ENCODE measurements at regions not wholly inside any gene's neighbourhood (a gene's known extent, or its start where the extent isn't known, plus 50 kb on each side); places are given as distances from the start of the nearest gene placed in this dataset.

- intact Hi-C loops (cut with DNase I), result no loop called here
- Histone ChIP-seq H3K27ac (peak overlapping the region; percentile 83 to 86), H3K4me1 (replicated peaks) (peaks cover 32% of the 10 kb centered on the region), H3K9me3 (no peaks in the 10 kb centered on the region), H3K27me3 (replicated peaks; ENCODE audit: insufficient read depth) (no peaks in the 10 kb centered on the region), H3K36me3 (no peaks in the 10 kb centered on the region), H3K4me3 (no peak overlapping the region)
- DNase-seq (ENCODE audit: low spot score), result no peak
- 20% methylated on average over 32 of the region's 32 CpGs for WGBS
- peak; percentile 3 for TF ChIP-seq POLR2AphosphoS5 (IDR thresholded peaks at IDR 0.05)
- TF ChIP-seq, protein P1, sequence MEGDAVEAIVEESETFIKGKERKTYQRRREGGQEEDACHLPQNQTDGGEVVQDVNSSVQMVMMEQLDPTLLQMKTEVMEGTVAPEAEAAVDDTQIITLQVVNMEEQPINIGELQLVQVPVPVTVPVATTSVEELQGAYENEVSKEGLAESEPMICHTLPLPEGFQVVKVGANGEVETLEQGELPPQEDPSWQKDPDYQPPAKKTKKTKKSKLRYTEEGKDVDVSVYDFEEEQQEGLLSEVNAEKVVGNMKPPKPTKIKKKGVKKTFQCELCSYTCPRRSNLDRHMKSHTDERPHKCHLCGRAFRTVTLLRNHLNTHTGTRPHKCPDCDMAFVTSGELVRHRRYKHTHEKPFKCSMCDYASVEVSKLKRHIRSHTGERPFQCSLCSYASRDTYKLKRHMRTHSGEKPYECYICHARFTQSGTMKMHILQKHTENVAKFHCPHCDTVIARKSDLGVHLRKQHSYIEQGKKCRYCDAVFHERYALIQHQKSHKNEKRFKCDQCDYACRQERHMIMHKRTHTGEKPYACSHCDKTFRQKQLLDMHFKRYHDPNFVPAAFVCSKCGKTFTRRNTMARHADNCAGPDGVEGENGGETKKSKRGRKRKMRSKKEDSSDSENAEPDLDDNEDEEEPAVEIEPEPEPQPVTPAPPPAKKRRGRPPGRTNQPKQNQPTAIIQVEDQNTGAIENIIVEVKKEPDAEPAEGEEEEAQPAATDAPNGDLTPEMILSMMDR (IDR thresholded peaks at IDR 0.05), result no peak
Observed at GRCh38 chr9:96140296-96141127, 161.5 kb downstream of the HSD17B3 start.

DNA sequence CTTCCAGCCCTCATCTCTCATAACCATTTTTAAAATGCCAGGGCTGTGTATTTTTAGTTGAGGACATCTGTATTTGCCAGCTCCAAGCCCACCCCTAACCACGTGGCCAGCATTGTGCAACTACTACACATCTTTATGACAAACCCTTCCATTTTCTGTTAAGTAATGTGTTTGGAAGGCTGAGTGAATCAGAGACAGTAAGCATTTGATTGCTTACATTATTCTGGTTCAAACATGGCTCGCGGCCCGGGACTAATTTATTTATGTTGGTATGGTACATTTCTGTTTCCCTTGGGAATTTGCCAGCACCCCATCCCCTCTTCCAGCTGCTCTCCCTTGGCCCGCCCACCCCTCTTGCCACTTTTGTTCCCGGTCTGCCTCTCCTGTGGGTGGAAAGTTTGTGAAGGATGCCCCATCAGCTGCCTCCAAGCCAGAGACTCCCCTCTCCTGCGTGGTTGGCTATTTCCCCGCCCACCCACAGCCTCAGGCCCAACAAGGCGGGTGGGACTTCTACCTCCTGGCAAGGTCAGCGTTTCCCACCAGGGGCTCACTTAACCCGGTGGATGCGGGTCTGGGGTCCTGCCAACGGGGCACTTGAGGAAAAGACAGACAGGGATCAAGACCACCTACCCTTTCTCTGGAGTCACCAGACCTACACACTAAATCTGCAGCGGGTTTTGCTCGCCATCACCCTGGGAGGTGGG is 162.2 kb downstream of the HSD17B3 start:
- Histone ChIP-seq H3K27me3 (replicated peaks; ENCODE audit: insufficient read depth) (no peaks in the 10 kb centered on the region), H3K4me1 (replicated peaks) (peaks cover 32% of the 10 kb centered on the region), H3K4me3 (no peak overlapping the region), H3K9me3 (no peaks in the 10 kb centered on the region), H3K36me3 (no peaks in the 10 kb centered on the region), H3K27ac (peak overlapping the region; percentile 83 to 86)
- intact Hi-C loops (cut with DNase I), result loop anchor here (5.0 kb wide), 2 partner anchors 57 to 117 kb away; no protein-coding TSS in a partner anchor
- 20% methylated on average over 12 of the region's 15 CpGs for WGBS
- peak; percentile 88 for DNase-seq (ENCODE audit: low spot score)
- TF ChIP-seq, protein P1 (IDR thresholded peaks at IDR 0.05), result no peak
- TF ChIP-seq POLR2AphosphoS5 (IDR thresholded peaks at IDR 0.05) (peak; percentile 92), POLR2A (IDR thresholded peaks at IDR 0.05) (no peak)

DNA sequence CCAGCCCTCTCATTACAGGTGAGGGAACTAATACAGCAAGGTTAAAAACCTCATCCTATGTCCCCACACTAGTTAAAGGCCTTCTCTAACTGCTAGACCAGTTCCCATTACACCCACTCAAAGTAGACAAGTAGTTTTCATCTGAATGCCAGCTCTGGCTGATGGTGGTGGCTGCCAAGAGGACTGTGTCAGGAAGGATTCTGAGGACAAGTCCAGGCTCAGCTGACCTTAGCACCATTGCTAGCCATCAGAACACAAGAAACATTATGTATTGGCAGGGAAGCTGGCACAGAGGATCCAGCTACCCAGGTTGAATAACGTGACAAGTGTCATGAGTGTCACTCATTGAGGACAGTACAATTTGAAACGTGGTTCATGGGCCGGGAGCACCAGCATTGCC is 163.4 kb downstream of the HSD17B3 start:
- H3K9me3 ChIP-seq, result no peaks in the 10 kb centered on the region
- no peaks in the 10 kb centered on the region for H3K36me3 ChIP-seq
- no peak overlapping the region for H3K4me3 ChIP-seq
- TF ChIP-seq POLR2AphosphoS5 (IDR thresholded peaks at IDR 0.05), result no peak
- TF ChIP-seq, protein P1 (IDR thresholded peaks at IDR 0.05), result no peak
- TF ChIP-seq POLR2A (IDR thresholded peaks at IDR 0.05), result no peak
- H3K27ac ChIP-seq, result peak overlapping the region; percentile 83 to 86
- no peak for DNase-seq (ENCODE audit: low spot score)
- intact Hi-C loops (cut with DNase I), result loop anchor here (5.0 kb wide), 2 partner anchors 56 to 116 kb away; no protein-coding TSS in a partner anchor
- H3K27me3 ChIP-seq (replicated peaks; ENCODE audit: insufficient read depth), result no peaks in the 10 kb centered on the region
- H3K4me1 ChIP-seq (replicated peaks), result peaks cover 32% of the 10 kb centered on the region
- WGBS, result 54% methylated on average over 3 of the region's 3 CpGs

- Histone ChIP-seq H3K27me3 (replicated peaks; ENCODE audit: insufficient read depth) (no peaks in the 10 kb centered on the region), H3K4me3 (no peak overlapping the region), H3K9me3 (no peaks in the 10 kb centered on the region), H3K4me1 (replicated peaks) (peaks cover 32% of the 10 kb centered on the region), H3K36me3 (no peaks in the 10 kb centered on the region), H3K27ac (peak overlapping the region; percentile 83 to 86)
- no peak for TF ChIP-seq POLR2A (IDR thresholded peaks at IDR 0.05)
- no peak for TF ChIP-seq POLR2AphosphoS5 (IDR thresholded peaks at IDR 0.05)
- TF ChIP-seq, protein P1 (IDR thresholded peaks at IDR 0.05), result no peak
- 55% methylated on average over 6 of the region's 6 CpGs for WGBS
- no peak for DNase-seq (ENCODE audit: low spot score)
- intact Hi-C loops (cut with DNase I), result loop anchor here (5.0 kb wide), 2 partner anchors 56 to 116 kb away; no protein-coding TSS in a partner anchor
Observed at GRCh38 chr9:96137671-96138429, 164.1 kb downstream of the HSD17B3 start.

Data from prostate gland (tissue), 2 donors.